ENCODE measurements at regions not wholly inside any gene's neighbourhood (a gene's known extent, or its start where the extent isn't known, plus 50 kb on each side); places are given as distances from the start of the nearest gene placed in this dataset.

- TF ChIP-seq EZH2 (IDR thresholded peaks at IDR 0.05; ENCODE audit: borderline replicate concordance) (no peak), CTCF (IDR thresholded peaks at IDR 0.05; ENCODE audit: poor library complexity) (no peak), EZH2phosphoT487 (IDR thresholded peaks at IDR 0.05; ENCODE audit: low read depth, severe bottlenecking, unreplicated experiment) (no peak)
Measured at GRCh38 chr10:30752481-30752881, 122.9 kb upstream of the LYZL2 start.

Data from hepatocyte (in vitro differentiated cells).